ENCODE measurements at regions not wholly inside any gene's neighbourhood (a gene's known extent, or its start where the extent isn't known, plus 50 kb on each side); places are given as distances from the start of the nearest gene placed in this dataset.
A peak's percentile ranks its signal among the peaks of the same experiment; 100 is the strongest.

DNA sequence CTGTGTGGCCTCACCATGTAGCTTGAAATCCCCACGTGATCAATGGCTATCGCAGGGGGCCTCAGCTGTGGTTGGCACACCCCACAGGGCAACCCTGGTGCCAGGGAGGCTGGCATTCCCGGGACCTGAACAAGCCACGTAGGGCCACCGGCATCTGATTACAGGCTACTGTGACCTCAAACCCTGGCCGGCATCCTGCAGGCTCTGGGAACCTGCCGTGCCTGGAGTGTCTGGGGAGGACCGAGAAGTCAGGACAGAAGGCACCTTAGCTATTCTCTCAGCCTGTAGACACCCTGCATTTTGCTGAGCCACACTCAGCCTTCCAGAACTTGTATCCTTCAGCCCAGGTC is 213.0 kb downstream of the GLI2 start:
- DNase-seq (ENCODE audit: low read depth), result no peak
- TF ChIP-seq, protein P1, sequence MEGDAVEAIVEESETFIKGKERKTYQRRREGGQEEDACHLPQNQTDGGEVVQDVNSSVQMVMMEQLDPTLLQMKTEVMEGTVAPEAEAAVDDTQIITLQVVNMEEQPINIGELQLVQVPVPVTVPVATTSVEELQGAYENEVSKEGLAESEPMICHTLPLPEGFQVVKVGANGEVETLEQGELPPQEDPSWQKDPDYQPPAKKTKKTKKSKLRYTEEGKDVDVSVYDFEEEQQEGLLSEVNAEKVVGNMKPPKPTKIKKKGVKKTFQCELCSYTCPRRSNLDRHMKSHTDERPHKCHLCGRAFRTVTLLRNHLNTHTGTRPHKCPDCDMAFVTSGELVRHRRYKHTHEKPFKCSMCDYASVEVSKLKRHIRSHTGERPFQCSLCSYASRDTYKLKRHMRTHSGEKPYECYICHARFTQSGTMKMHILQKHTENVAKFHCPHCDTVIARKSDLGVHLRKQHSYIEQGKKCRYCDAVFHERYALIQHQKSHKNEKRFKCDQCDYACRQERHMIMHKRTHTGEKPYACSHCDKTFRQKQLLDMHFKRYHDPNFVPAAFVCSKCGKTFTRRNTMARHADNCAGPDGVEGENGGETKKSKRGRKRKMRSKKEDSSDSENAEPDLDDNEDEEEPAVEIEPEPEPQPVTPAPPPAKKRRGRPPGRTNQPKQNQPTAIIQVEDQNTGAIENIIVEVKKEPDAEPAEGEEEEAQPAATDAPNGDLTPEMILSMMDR (IDR thresholded peaks at IDR 0.05; ENCODE audit: control insufficient read depth, extremely low read depth, insufficient read depth), result no peak
- H3K4me3 ChIP-seq (ENCODE audit: low read depth, low read length), result no peak overlapping the region

DNA sequence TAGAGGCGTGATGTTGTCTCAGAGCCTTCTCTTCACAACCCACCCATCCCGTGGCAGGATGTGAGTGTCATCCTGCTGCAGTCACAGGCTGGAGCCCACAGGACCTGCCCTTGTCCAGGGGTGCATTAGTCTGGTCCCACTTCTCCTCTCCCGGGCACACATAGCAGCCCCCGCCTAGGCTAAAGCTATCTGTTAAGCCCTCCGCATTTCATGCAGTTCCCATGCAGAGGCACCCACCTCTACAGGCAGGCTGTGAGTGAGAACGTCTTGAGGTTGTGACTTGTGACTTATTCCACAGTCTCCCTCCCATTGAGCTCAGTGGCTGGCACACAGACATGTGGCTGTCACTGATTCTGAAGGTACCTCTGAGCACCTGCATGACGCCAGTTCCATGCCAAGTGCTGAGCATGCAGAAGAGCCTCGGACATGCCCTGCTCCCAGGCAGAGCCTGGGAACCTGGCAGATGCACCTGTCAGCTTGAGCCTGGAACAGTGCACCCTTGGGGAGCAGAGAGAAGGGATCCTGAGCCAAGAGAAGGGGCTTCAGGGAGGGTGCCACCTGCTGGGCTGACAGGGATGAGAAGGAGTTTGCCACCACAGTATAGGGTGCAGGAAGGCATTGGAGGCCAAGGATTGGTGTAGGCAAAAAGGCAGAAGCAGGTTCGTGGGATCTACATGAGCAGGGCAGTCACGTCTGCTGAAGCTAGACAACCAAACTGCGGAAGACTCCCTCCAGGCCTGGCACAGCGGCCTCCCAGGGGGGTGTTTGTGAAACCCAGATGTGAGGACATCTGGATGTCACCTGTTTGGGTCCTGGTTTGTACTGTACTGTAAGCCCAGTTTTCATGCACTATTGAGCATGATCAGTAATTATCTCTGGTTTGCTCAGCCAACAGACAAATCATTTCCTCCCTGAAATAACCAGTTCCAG is 213.6 kb downstream of the GLI2 start:
- TF ChIP-seq, protein P1 (IDR thresholded peaks at IDR 0.05; ENCODE audit: control insufficient read depth, extremely low read depth, insufficient read depth), result peak; percentile 42
- DNase-seq (ENCODE audit: low read depth), result no peak
- no peak overlapping the region for H3K4me3 ChIP-seq (ENCODE audit: low read depth, low read length)

DNA sequence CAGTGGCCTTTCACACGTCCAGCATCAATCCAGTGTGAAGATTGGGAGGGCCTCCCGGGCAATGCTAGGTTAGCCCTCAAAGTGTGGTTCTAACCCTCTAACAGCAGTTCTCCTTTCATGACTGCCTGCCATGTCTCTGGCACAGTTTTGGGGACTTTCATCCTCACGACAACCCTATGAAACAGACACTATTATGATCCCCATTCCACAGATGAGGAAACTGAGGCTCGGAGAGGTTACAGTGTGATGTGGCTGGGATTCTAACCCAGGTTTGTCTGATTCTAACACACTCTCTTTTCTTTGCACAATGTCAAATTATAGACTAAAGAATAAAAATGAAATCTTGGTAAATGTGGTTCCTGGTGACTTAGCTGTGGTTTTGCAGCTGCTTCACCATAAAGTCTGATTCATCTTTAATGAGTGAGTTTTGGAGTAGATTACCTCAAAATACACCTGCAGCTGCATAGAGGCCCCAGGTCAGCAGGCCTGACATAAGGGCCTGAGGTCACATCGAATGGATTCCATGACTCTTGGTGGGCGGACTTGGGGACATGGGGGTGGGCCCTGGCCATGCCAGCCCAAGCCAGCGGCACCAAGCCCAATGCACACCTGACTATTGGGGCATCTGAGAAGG is 214.4 kb downstream of the GLI2 start:
- no peak for DNase-seq (ENCODE audit: low read depth)
- H3K4me3 ChIP-seq (ENCODE audit: low read depth, low read length), result no peak overlapping the region
- TF ChIP-seq, protein P1 (IDR thresholded peaks at IDR 0.05; ENCODE audit: control insufficient read depth, extremely low read depth, insufficient read depth), result no peak

DNA sequence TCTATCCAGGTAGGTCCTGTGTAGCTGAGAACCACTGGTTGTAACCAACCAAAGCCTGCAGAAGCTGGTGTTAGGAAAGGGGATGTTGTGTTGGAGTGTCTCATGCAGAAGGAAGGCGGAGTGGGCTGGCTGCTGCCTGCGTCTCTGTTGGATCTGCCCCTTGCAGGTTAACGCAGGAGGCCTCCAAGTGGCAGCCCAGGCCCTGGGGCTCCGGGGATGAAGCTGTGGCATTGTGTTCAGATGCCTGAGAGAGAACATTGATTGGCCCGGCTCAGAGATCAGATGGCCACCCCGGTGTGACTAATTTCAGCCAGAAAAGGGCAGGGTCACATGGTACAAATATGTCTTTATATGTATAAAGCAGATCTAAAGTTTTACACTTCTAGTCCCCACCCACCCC is 216.0 kb downstream of the GLI2 start:
- TF ChIP-seq, protein P1 (IDR thresholded peaks at IDR 0.05; ENCODE audit: control insufficient read depth, extremely low read depth, insufficient read depth), result no peak
- no peak for DNase-seq (ENCODE audit: low read depth)
- H3K4me3 ChIP-seq (ENCODE audit: low read depth, low read length), result no peak overlapping the region

DNA sequence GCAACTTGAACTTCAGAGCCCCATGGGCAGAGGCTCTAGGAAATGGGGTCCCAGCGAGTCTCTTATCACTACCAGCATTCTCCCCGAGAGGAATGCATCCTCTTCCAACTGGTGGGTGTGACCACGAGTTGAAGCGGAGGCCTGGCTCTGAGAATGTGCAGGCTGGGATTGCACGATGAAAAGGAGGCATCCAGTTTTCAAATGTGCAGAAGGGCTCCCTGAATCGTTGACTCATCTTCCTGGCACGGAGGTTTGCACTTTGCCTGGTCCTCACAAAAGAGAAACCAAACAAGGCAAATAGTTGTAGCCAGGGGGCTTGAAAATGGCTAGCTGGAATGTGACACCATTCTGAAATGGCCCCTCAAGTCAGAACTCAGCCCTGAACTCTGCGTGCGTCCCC is 216.7 kb downstream of the GLI2 start:
- TF ChIP-seq, protein P1 (IDR thresholded peaks at IDR 0.05; ENCODE audit: control insufficient read depth, extremely low read depth, insufficient read depth), result no peak
- no peak for DNase-seq (ENCODE audit: low read depth)

DNA sequence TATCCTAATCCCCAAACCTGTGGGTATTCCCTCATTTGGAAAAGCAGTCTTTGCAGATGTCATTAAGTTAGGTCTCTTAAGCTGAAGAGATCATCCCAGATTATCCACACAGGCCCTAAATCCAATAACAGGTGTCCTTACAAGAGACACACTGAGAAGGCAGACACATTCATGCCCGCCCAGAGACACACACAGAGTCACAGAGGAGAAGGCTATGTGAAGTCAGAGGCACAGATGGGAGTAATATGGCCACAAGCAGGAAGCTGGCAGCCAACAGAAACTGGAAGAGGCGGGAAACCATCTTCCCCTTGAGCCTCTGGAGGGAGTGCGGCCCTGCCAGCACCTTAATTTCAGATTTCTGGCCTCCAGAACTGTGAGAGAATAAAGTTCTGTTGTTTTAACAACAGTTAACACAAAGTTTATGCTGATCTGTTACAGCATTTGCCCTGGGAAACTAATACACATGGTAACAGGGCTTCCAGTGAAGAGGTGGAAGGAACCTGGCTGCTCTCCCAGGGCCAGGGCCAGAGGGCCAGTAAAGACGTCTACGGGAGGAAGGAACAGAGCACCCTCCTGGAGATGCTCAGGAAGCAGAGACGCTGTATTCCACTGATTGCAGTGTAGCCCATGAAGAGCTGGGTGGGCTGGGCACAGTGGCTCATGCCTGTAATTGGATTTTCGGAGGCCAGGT is 217.5 kb downstream of the GLI2 start:
- TF ChIP-seq, protein P1 (IDR thresholded peaks at IDR 0.05; ENCODE audit: control insufficient read depth, extremely low read depth, insufficient read depth), result no peak
- no peak for DNase-seq (ENCODE audit: low read depth)
- H3K4me3 ChIP-seq (ENCODE audit: low read depth, low read length), result no peak overlapping the region

More for the DNA sequence above, 216.7 kb downstream of the GLI2 start:
- no peak overlapping the region for H3K4me3 ChIP-seq (ENCODE audit: low read depth, low read length)

Measured in LNCaP clone FGC (cell line).